ENCODE measurements at regions not wholly inside any gene's neighbourhood (a gene's known extent, or its start where the extent isn't known, plus 50 kb on each side); places are given as distances from the start of the nearest gene placed in this dataset.

GRCh38 chr20:41716911-41717310 is 98.7 kb upstream of the CHD6 start:
- intact Hi-C loops (cut with DNase I) = no loop called here
- H3K36me3 ChIP-seq = no peaks in the 10 kb centered on the region
- ATAC-seq = no peak
- no peak overlapping the region for H3K27ac ChIP-seq
- no peaks in the 10 kb centered on the region for H3K27me3 ChIP-seq
- no peaks in the 10 kb centered on the region for H3K9me3 ChIP-seq
- no peak overlapping the region for H3K4me3 ChIP-seq
- no peaks in the 10 kb centered on the region for H3K4me1 ChIP-seq
- TF ChIP-seq, protein P1, sequence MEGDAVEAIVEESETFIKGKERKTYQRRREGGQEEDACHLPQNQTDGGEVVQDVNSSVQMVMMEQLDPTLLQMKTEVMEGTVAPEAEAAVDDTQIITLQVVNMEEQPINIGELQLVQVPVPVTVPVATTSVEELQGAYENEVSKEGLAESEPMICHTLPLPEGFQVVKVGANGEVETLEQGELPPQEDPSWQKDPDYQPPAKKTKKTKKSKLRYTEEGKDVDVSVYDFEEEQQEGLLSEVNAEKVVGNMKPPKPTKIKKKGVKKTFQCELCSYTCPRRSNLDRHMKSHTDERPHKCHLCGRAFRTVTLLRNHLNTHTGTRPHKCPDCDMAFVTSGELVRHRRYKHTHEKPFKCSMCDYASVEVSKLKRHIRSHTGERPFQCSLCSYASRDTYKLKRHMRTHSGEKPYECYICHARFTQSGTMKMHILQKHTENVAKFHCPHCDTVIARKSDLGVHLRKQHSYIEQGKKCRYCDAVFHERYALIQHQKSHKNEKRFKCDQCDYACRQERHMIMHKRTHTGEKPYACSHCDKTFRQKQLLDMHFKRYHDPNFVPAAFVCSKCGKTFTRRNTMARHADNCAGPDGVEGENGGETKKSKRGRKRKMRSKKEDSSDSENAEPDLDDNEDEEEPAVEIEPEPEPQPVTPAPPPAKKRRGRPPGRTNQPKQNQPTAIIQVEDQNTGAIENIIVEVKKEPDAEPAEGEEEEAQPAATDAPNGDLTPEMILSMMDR (IDR thresholded peaks at IDR 0.05) = no peak
- no peak for DNase-seq

DNA sequence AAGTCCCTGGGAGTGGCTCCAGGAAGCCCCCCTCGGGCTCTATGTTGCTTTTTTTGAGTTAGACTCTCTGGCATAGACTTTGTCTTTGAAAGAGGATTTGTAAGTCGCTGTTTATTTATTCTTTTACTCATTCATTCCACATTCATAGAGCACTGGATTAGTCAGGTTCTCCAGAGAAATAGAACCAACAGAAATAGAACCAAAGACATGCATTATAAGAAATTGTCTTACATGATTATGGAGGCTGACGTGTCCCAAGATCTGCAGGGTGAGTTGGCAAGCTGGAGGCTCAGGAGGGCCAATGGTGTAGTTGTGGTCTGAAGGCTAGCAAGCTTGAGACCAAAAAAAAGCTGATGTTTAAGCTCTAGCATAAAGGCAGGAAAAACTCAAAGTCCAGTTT is 98.3 kb upstream of the CHD6 start:
- Histone ChIP-seq H3K9me3 (no peaks in the 10 kb centered on the region), H3K4me3 (no peak overlapping the region), H3K4me1 (no peaks in the 10 kb centered on the region), H3K27ac (no peak overlapping the region), H3K27me3 (no peaks in the 10 kb centered on the region), H3K36me3 (no peaks in the 10 kb centered on the region)
- no peak for DNase-seq
- TF ChIP-seq, protein P1 (IDR thresholded peaks at IDR 0.05) = no peak
- ATAC-seq = no peak
- intact Hi-C loops (cut with DNase I) = no loop called here

DNA sequence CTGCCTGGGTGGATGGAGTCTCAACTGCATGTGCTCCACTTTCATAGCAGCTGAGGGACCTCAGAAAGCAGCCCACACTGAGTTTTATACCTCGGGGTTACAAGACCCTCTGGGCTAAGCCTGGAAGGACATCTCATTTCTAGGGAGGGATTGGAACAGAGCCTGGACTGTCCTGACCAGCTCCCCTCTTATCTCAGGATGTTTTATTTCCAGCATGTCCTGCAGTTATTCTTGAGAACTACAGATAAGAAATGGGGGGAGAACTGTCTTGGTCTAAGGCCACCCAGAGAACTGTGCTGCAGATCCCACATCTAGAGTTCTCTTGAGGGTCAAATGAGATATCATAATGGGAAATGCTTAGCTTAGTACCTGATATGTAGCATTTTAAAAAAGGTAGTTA is 97.3 kb upstream of the CHD6 start:
- intact Hi-C loops (cut with DNase I) = no loop called here
- Histone ChIP-seq H3K9me3 (no peaks in the 10 kb centered on the region), H3K27me3 (no peaks in the 10 kb centered on the region), H3K36me3 (no peaks in the 10 kb centered on the region), H3K27ac (no peak overlapping the region), H3K4me1 (no peaks in the 10 kb centered on the region), H3K4me3 (no peak overlapping the region)
- DNase-seq = no peak
- ATAC-seq = no peak
- TF ChIP-seq, protein P1 (IDR thresholded peaks at IDR 0.05) = no peak

DNA sequence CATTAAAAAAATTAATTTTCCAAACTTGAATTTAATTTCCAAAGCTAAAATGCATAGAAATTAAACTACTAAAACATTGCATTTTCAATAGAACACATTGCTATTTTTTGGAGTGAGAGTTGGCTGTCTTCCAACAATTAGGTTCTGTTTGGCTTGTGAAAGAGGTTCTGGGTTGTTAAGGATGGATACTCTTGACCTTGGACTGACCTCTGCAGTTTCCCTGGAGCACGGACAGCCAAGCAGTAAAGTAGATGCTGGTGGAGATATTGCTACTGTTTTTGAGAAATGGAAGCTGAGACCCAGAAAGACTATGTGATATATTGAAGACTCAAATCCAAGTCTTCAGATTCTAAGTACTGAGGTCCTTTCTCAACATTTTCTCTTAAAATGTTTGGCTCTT is 95.9 kb upstream of the CHD6 start:
- intact Hi-C loops (cut with DNase I) = no loop called here
- Histone ChIP-seq H3K27ac (no peak overlapping the region), H3K27me3 (no peaks in the 10 kb centered on the region), H3K9me3 (no peaks in the 10 kb centered on the region), H3K36me3 (no peaks in the 10 kb centered on the region), H3K4me3 (no peak overlapping the region), H3K4me1 (no peaks in the 10 kb centered on the region)
- TF ChIP-seq, protein P1 (IDR thresholded peaks at IDR 0.05) = no peak
- ATAC-seq (no peak), DNase-seq (no peak)

DNA sequence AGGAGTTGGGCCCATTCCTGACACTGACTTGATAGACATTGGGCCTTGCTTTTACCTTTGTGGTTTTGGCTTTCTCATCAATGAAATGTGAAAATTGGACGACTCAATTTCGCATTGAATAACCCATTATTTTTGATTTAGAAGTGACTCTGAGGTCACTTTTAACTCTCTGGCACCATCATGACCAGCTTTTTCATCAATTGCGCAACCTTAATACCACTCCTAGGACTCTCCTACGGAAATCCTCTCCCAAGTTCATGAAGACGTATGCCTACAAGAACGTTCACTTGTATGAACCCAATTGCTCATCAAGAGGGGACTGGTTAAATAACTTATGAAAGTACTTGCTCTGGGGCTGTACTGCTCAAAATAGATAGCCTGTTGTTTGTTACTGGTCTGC is 86.7 kb upstream of the CHD6 start:
- ATAC-seq = no peak

More for the DNA sequence above, 86.7 kb upstream of the CHD6 start:
- H3K4me3 ChIP-seq = no peak overlapping the region
- no peaks in the 10 kb centered on the region for H3K36me3 ChIP-seq
- H3K4me1 ChIP-seq = no peaks in the 10 kb centered on the region
- no peak overlapping the region for H3K27ac ChIP-seq
- intact Hi-C loops (cut with DNase I) = no loop called here
- no peak for DNase-seq
- TF ChIP-seq, protein P1 (IDR thresholded peaks at IDR 0.05) = no peak
- H3K27me3 ChIP-seq = no peaks in the 10 kb centered on the region
- H3K9me3 ChIP-seq = no peaks in the 10 kb centered on the region

All from left lung (tissue), 4 donors.